ENCODE measurements at regions not wholly inside any gene's neighbourhood (a gene's known extent, or its start where the extent isn't known, plus 50 kb on each side); places are given as distances from the start of the nearest gene placed in this dataset.

GRCh38 chr6:21527731-21528130, 65.8 kb upstream of the SOX4 start:
- Histone ChIP-seq H3K9me2 (ENCODE audit: insufficient read depth) (no peaks in the 10 kb centered on the region), H3K4me1 (ENCODE audit: control insufficient read depth in 1 of 2, insufficient read depth in 2 of 2, low read length in 2 of 2) (peaks cover 0 to 8% of the 10 kb centered on the region in 2 experiments; a peak in 2 of 4 replicates), H3K79me2 (ENCODE audit: insufficient read depth, low read length) (no peaks in the 10 kb centered on the region), H3K27me3 (ENCODE audit: insufficient read depth, low read length) (no peaks in the 10 kb centered on the region), H3K36me3 (ENCODE audit: control insufficient read depth in 1 of 2, insufficient read depth in 2 of 2, low read length in 2 of 2) (no peaks in the 10 kb centered on the region), H4K20me1 (ENCODE audit: insufficient read depth) (no peaks in the 10 kb centered on the region), H3K27ac (ENCODE audit: low read depth, low read length) (no peak overlapping the region), H3K4me3 (replicated peaks in 1 of 2; ENCODE audit: low read depth in 1 of 2, low read length in 2 of 2) (no peak overlapping the region), H3K9me3 (ENCODE audit: control insufficient read depth in 1 of 2, insufficient read depth in 1 of 2, low read depth in 1 of 2, low read length in 2 of 2) (no peaks in the 10 kb centered on the region), H3K4me2 (ENCODE audit: low read length) (no peak overlapping the region), H2AFZ (ENCODE audit: low read depth, low read length, poor library complexity, severe bottlenecking) (no peak overlapping the region), H3K9ac (ENCODE audit: low read length) (no peak overlapping the region)
- CTCF ChIA-PET: interaction anchor here (0.7 kb wide), 1 partner anchor 964 kb away, joined by 3 read pairs; no protein-coding TSS in a partner anchor
- DNase-seq (ENCODE audit: low read depth, low spot score) (no peak), ATAC-seq (no peak)
- intact Hi-C loops (cut with micrococcal nuclease): no loop called here
- POLR2A ChIA-PET: interaction anchor here (0.7 kb wide), 1 partner anchor 1755 kb away, joined by 9 read pairs; no protein-coding TSS in a partner anchor
- BruUV-seq (replicated peaks): no TSS peak
- RAD21 ChIA-PET (ENCODE audit: low non-redundant PET in 1 of 2, low total read pairs in 2 of 2, uncharacterized antibody in 2 of 2, unreplicated experiment in 2 of 2): no interaction called here
- TF ChIP-seq RAD21 (IDR thresholded peaks at IDR 0.05; ENCODE audit: low read depth) (peak; percentile 32; the same call in 1 of the 2 replicates), REST (IDR thresholded peaks at IDR 0.05; ENCODE audit: low read depth) (no peak), EGR1 (IDR thresholded peaks at IDR 0.05; ENCODE audit: low read depth) (no peak), SP1 (IDR thresholded peaks at IDR 0.05; ENCODE audit: low read depth) (no peak), CTCF (IDR thresholded peaks at IDR 0.05 in 2 of 3, conservative IDR thresholded peaks at IDR 0.05 in 1 of 3; ENCODE audit: borderline replicate concordance in 1 of 3, insufficient read depth in 1 of 3, low read depth in 2 of 3, low read length in 2 of 3) (0 out of 6 replicates have a peak, but pooled peaks of 1 of the 3 experiments have one; percentile 15)

Data from HCT116 (cell line).